SKM-1 treated with dmso at 0.1 percent for 144 hours (cell line): ENCODE measurements at regions not wholly inside any gene's neighbourhood (a gene's known extent, or its start where the extent isn't known, plus 50 kb on each side); places are given as distances from the start of the nearest gene placed in this dataset.
"Not testable (repeated sequence)": the region's sequence is repeated elsewhere in the genome, so short reads cannot be mapped to it uniquely, and the experiment has no call there.

ENCODE experiments used
- DNase-seq: peaks from one replicate; lab custom pipeline; 2025; ENCODE audit not compliant: unreplicated experiment; lab: John Stamatoyannopoulos, UW

GRCh38 chr7:50251765-50252164 lies 52.8 kb upstream of the IKZF1 start:
- no peak for DNase-seq

GRCh38 chr7:50246551-50246950 lies 58.0 kb upstream of the IKZF1 start:
- no peak for DNase-seq

- not testable (repeated sequence) for DNase-seq
Measured at GRCh38 chr7:50242111-50242510, 62.4 kb upstream of the IKZF1 start.

- not testable (repeated sequence) for DNase-seq
Measured at GRCh38 chr7:50240699-50241098, 63.8 kb upstream of the IKZF1 start.

- peak; percentile 23 for DNase-seq
Measured at GRCh38 chr7:50229964-50230363, 74.6 kb upstream of the IKZF1 start.

GRCh38 chr7:50228148-50228547 lies 76.4 kb upstream of the IKZF1 start:
- no peak for DNase-seq

GRCh38 chr7:50227726-50228125 lies 76.8 kb upstream of the IKZF1 start:
- DNase-seq = peak; percentile 84

GRCh38 chr7:50226669-50227068 lies 77.8 kb upstream of the IKZF1 start:
- DNase-seq = no peak

GRCh38 chr7:50226145-50226544 lies 78.4 kb upstream of the IKZF1 start:
- peak; percentile 39 for DNase-seq

GRCh38 chr7:50221433-50221832 lies 83.1 kb upstream of the IKZF1 start:
- no peak for DNase-seq

- DNase-seq = peak; percentile 91
Measured at GRCh38 chr7:50221028-50221427, 83.5 kb upstream of the IKZF1 start.

GRCh38 chr7:50220273-50220672 lies 84.2 kb upstream of the IKZF1 start:
- DNase-seq = peak; percentile 64

- DNase-seq = peak; percentile 81
Measured at GRCh38 chr7:50217821-50218281, 86.7 kb upstream of the IKZF1 start.

- no peak for DNase-seq
Measured at GRCh38 chr7:50217401-50217800, 87.1 kb upstream of the IKZF1 start.

GRCh38 chr7:50216626-50217025 lies 87.9 kb upstream of the IKZF1 start:
- DNase-seq = no peak

GRCh38 chr7:50214771-50215170 lies 89.7 kb upstream of the IKZF1 start:
- DNase-seq = no peak

GRCh38 chr7:50214126-50214670 lies 90.3 kb upstream of the IKZF1 start:
- peak; percentile 25 for DNase-seq

- no peak for DNase-seq
Measured at GRCh38 chr7:50213622-50214017, 90.9 kb upstream of the IKZF1 start.

GRCh38 chr7:50212666-50213621 lies 91.6 kb upstream of the IKZF1 start:
- DNase-seq = peak; percentile 76

GRCh38 chr7:50212016-50212325 lies 92.5 kb upstream of the IKZF1 start:
- DNase-seq = no peak

GRCh38 chr7:50211130-50212015 lies 93.1 kb upstream of the IKZF1 start:
- no peak for DNase-seq
